ENCODE measurements at regions not wholly inside any gene's neighbourhood (a gene's known extent, or its start where the extent isn't known, plus 50 kb on each side); places are given as distances from the start of the nearest gene placed in this dataset.
A peak's percentile ranks its signal among the peaks of the same experiment; 100 is the strongest.

DNA sequence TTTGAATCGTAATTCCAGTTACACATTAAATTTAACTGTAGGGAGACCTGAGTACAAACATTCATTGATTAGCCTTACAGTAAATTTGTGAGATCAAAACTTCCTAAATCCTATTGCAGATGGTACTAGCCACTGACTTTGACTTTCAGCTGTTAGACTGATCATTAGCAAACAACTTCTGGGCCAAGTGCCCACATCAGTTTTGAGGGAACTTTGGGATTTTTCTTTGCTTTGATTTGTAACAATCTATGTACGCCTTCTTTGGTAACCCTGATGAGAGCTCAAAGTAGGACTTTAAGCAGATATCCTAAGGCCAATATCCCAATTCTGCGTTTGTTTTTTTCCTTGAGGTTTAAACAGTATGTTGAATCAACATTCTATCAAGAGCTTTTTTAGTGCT, 131.5 kb downstream of the DLEU7 start:
- Histone ChIP-seq H3K4me1 (peaks cover 7 to 54% of the 10 kb centered on the region in 2 donors), H3K4me3 (no peak overlapping the region), H3K27ac (peak overlapping the region; percentile 24 to 27), H3K27me3 (no peaks in the 10 kb centered on the region), H3K36me3 (no peaks in the 10 kb centered on the region), H3K9me3 (no peaks in the 10 kb centered on the region)
- intact Hi-C loops (cut with DNase I), result no loop called here
- ATAC-seq (no peak), DNase-seq (peak in 1 of 4 donors; percentile 9)
- TF ChIP-seq, protein P1, sequence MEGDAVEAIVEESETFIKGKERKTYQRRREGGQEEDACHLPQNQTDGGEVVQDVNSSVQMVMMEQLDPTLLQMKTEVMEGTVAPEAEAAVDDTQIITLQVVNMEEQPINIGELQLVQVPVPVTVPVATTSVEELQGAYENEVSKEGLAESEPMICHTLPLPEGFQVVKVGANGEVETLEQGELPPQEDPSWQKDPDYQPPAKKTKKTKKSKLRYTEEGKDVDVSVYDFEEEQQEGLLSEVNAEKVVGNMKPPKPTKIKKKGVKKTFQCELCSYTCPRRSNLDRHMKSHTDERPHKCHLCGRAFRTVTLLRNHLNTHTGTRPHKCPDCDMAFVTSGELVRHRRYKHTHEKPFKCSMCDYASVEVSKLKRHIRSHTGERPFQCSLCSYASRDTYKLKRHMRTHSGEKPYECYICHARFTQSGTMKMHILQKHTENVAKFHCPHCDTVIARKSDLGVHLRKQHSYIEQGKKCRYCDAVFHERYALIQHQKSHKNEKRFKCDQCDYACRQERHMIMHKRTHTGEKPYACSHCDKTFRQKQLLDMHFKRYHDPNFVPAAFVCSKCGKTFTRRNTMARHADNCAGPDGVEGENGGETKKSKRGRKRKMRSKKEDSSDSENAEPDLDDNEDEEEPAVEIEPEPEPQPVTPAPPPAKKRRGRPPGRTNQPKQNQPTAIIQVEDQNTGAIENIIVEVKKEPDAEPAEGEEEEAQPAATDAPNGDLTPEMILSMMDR (IDR thresholded peaks at IDR 0.05), result no peak

DNA sequence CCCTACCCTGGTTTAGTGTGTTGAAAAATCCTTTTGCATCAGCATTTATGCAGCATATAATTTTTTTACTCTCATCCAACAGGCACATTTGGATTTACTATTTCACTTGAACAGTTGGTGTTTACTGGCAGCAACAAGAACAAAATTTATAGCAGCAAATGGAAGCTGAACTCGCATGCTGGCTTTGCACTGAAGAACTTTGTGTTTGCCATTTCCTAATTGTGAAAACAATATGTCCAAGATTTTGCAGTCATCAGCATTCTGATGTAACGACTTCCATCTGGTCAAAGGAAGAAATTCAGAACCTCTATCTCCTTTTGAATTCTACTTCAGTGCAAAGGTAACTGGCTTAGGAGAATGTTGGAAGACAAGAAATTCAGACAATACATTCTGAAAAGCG, 131.0 kb downstream of the DLEU7 start:
- Histone ChIP-seq H3K27ac (peak overlapping the region; percentile 24 to 27), H3K4me3 (no peak overlapping the region), H3K9me3 (no peaks in the 10 kb centered on the region), H3K36me3 (no peaks in the 10 kb centered on the region), H3K4me1 (peaks cover 7 to 54% of the 10 kb centered on the region in 2 donors), H3K27me3 (no peaks in the 10 kb centered on the region)
- DNase-seq, result peak in 1 of 4 donors; percentile 45
- no peak for ATAC-seq
- intact Hi-C loops (cut with DNase I), result no loop called here
- TF ChIP-seq, protein P1 (IDR thresholded peaks at IDR 0.05), result no peak

DNA sequence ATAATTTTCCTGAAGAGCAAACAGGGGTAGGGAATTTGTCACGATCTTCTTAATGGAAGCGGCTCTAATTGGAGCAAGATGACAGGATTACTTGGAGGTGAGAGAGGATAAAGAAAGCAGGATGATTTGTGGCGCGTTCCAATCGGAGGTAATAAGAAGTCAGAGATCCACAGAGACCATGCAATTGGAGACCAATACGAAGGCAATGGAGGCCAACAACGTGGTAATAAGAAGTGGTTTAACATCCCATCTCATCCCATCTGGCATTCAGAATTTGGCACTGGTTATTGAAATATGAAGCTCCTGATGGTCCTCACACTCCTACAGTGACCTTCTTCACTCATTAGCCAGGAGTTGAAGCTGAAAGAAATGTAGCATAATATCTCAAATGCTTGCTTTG, 130.6 kb downstream of the DLEU7 start:
- intact Hi-C loops (cut with DNase I), result no loop called here

GRCh38 chr13:50713523-50714248, 129.8 kb downstream of the DLEU7 start:
- Histone ChIP-seq H3K4me1 (peaks cover 7 to 43% of the 10 kb centered on the region in 2 donors), H3K27me3 (no peaks in the 10 kb centered on the region), H3K9me3 (no peaks in the 10 kb centered on the region), H3K27ac (peak overlapping the region in 1 of 2 donors; percentile 91), H3K4me3 (peak overlapping the region in 1 of 2 donors; percentile 31), H3K36me3 (no peaks in the 10 kb centered on the region)
- DNase-seq (peak in 1 of 4 donors; percentile 78), ATAC-seq (peak; percentile 70)
- TF ChIP-seq, protein P1 (IDR thresholded peaks at IDR 0.05), result no peak
- intact Hi-C loops (cut with DNase I), result no loop called here

More for the DNA sequence above, 130.6 kb downstream of the DLEU7 start:
- Histone ChIP-seq H3K9me3 (no peaks in the 10 kb centered on the region), H3K36me3 (no peaks in the 10 kb centered on the region), H3K4me1 (peaks cover 7 to 51% of the 10 kb centered on the region in 2 donors), H3K4me3 (no peak overlapping the region), H3K27ac (peak overlapping the region in 1 of 2 donors; percentile 91), H3K27me3 (no peaks in the 10 kb centered on the region)
- DNase-seq (no peak), ATAC-seq (no peak)
- TF ChIP-seq, protein P1 (IDR thresholded peaks at IDR 0.05), result no peak

DNA sequence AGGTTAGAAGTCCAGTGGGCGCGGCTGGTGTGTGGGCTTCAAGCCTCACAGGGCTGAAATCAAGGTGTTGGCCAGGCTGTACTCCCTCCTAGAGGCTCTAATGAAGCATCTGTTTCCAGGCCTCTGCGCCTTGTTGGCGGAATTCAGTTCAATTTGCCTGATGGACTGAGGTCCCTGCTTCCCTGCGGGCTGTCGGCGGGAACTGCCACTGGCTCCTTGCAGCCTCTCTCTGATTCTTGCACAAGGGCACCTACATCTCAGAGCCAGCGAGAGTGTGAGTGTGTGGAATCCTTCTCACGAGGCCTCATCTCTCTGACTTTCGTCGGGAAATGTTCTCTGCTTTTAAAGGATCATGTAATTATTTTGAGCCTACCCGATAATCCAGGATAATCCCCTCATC, 128.6 kb downstream of the DLEU7 start:
- Histone ChIP-seq H3K36me3 (no peaks in the 10 kb centered on the region), H3K27me3 (no peaks in the 10 kb centered on the region), H3K9me3 (no peaks in the 10 kb centered on the region), H3K27ac (peak overlapping the region in 1 of 2 donors; percentile 91), H3K4me3 (peak overlapping the region in 1 of 2 donors; percentile 31), H3K4me1 (peaks cover 7 to 40% of the 10 kb centered on the region in 2 donors)
- DNase-seq, result peak in 1 of 4 donors; percentile 74
- TF ChIP-seq, protein P1 (IDR thresholded peaks at IDR 0.05), result no peak
- peak; percentile 16 for ATAC-seq
- intact Hi-C loops (cut with DNase I), result no loop called here

Data from left lung (tissue), 4 donors.